ENCODE measurements at regions not wholly inside any gene's neighbourhood (a gene's known extent, or its start where the extent isn't known, plus 50 kb on each side); places are given as distances from the start of the nearest gene placed in this dataset.

GRCh38 chr18:26705757-26706156, 157.4 kb upstream of the KCTD1 start:
- H3K4me1 Mint-ChIP-seq, result peaks cover 4 to 10% of the 10 kb centered on the region in 2 donors
- peaks cover 0 to 4% (median 0%) of the 10 kb centered on the region in 3 donors for H3K36me3 Mint-ChIP-seq
- H3K4me3 Mint-ChIP-seq, result no peak overlapping the region
- no peak overlapping the region for H3K27ac Mint-ChIP-seq
- no peak for DNase-seq
- H3K27me3 Mint-ChIP-seq (ENCODE audit: low read depth in 3 of 3), result peaks cover 0 to 7% (median 2%) of the 10 kb centered on the region in 3 donors
- H3K9me3 Mint-ChIP-seq, result peaks cover 0 to 3% (median 0%) of the 10 kb centered on the region in 6 donors

GRCh38 chr18:26703170-26703930, 155.0 kb upstream of the KCTD1 start:
- peaks cover 0 to 3% (median 0%) of the 10 kb centered on the region in 3 donors for H3K27me3 Mint-ChIP-seq (ENCODE audit: low read depth in 3 of 3)
- no peaks in the 10 kb centered on the region for H3K4me1 Mint-ChIP-seq
- H3K27ac Mint-ChIP-seq, result no peak overlapping the region

GRCh38 chr18:26702086-26702485, 153.7 kb upstream of the KCTD1 start:
- H3K27ac Mint-ChIP-seq, result no peak overlapping the region
- H3K4me3 Mint-ChIP-seq, result no peak overlapping the region
- H3K27me3 Mint-ChIP-seq (ENCODE audit: low read depth in 3 of 3), result no peaks in the 10 kb centered on the region

More at GRCh38 chr18:26703170-26703930, 155.0 kb upstream of the KCTD1 start:
- Mint-ChIP-seq H3K4me3 (no peak overlapping the region), H3K9me3 (peaks cover 0 to 3% (median 0%) of the 10 kb centered on the region in 6 donors), H3K36me3 (peaks cover 0 to 4% (median 0%) of the 10 kb centered on the region in 3 donors)
- no peak for DNase-seq

GRCh38 chr18:26700728-26701127, 152.4 kb upstream of the KCTD1 start:
- Mint-ChIP-seq H3K27ac (no peak overlapping the region), H3K4me1 (no peaks in the 10 kb centered on the region), H3K4me3 (no peak overlapping the region), H3K36me3 (no peaks in the 10 kb centered on the region), H3K9me3 (peaks cover 0 to 6% (median 0%) of the 10 kb centered on the region in 6 donors), H3K27me3 (ENCODE audit: low read depth in 3 of 3) (peaks cover 0 to under 1% (median 0%) of the 10 kb centered on the region in 3 donors)
- DNase-seq, result no peak

More at GRCh38 chr18:26702086-26702485, 153.7 kb upstream of the KCTD1 start:
- no peaks in the 10 kb centered on the region for H3K4me1 Mint-ChIP-seq
- peaks cover 0 to 3% (median 0%) of the 10 kb centered on the region in 6 donors for H3K9me3 Mint-ChIP-seq
- no peak for DNase-seq
- H3K36me3 Mint-ChIP-seq, result peaks cover 0 to 4% (median 0%) of the 10 kb centered on the region in 3 donors

- peaks cover 0 to 6% (median 0%) of the 10 kb centered on the region in 6 donors for H3K9me3 Mint-ChIP-seq
- DNase-seq, result no peak
- H3K27me3 Mint-ChIP-seq (ENCODE audit: low read depth in 3 of 3), result peaks cover 0 to 2% (median 0%) of the 10 kb centered on the region in 3 donors
- no peaks in the 10 kb centered on the region for H3K36me3 Mint-ChIP-seq
- no peaks in the 10 kb centered on the region for H3K4me1 Mint-ChIP-seq
- no peak overlapping the region for H3K4me3 Mint-ChIP-seq
- no peak overlapping the region for H3K27ac Mint-ChIP-seq
These were observed 151.8 kb upstream of the KCTD1 start for GRCh38 chr18:26700201-26700600.

GRCh38 chr18:26697186-26697884, 149.0 kb upstream of the KCTD1 start:
- peaks cover 0 to 6% (median 0%) of the 10 kb centered on the region in 6 donors for H3K9me3 Mint-ChIP-seq
- H3K4me3 Mint-ChIP-seq, result no peak overlapping the region
- no peak for DNase-seq
- no peak overlapping the region for H3K27ac Mint-ChIP-seq
- H3K27me3 Mint-ChIP-seq (ENCODE audit: low read depth in 3 of 3), result peaks cover 0 to 2% (median 0%) of the 10 kb centered on the region in 3 donors
- H3K4me1 Mint-ChIP-seq, result no peaks in the 10 kb centered on the region
- no peaks in the 10 kb centered on the region for H3K36me3 Mint-ChIP-seq

GRCh38 chr18:26696786-26697185, 148.4 kb upstream of the KCTD1 start:
- Mint-ChIP-seq H3K36me3 (no peaks in the 10 kb centered on the region), H3K27ac (no peak overlapping the region), H3K4me1 (no peaks in the 10 kb centered on the region), H3K4me3 (no peak overlapping the region), H3K9me3 (peaks cover 0 to 6% (median 0%) of the 10 kb centered on the region in 6 donors), H3K27me3 (ENCODE audit: low read depth in 3 of 3) (peaks cover 0 to 2% (median 0%) of the 10 kb centered on the region in 3 donors)
- no peak for DNase-seq

- DNase-seq, result no peak
- peaks cover 0 to 2% (median 0%) of the 10 kb centered on the region in 3 donors for H3K27me3 Mint-ChIP-seq (ENCODE audit: low read depth in 3 of 3)
- no peaks in the 10 kb centered on the region for H3K36me3 Mint-ChIP-seq
- no peaks in the 10 kb centered on the region for H3K4me1 Mint-ChIP-seq
- peaks cover 0 to 6% (median 0%) of the 10 kb centered on the region in 6 donors for H3K9me3 Mint-ChIP-seq
- no peak overlapping the region for H3K27ac Mint-ChIP-seq
- H3K4me3 Mint-ChIP-seq, result no peak overlapping the region
These were observed 148.0 kb upstream of the KCTD1 start for GRCh38 chr18:26696308-26696707.

- DNase-seq, result no peak
- H3K4me3 Mint-ChIP-seq, result peak overlapping the region in 1 of 5 donors; percentile 42
- H3K4me1 Mint-ChIP-seq, result no peaks in the 10 kb centered on the region
- H3K27me3 Mint-ChIP-seq (ENCODE audit: low read depth in 3 of 3), result peaks cover 0 to 2% (median 0%) of the 10 kb centered on the region in 3 donors
- peaks cover 0 to 4% (median 0%) of the 10 kb centered on the region in 6 donors for H3K9me3 Mint-ChIP-seq
- no peaks in the 10 kb centered on the region for H3K36me3 Mint-ChIP-seq
- H3K27ac Mint-ChIP-seq, result no peak overlapping the region
These were observed 141.0 kb upstream of the KCTD1 start for GRCh38 chr18:26689226-26689879.

GRCh38 chr18:26686532-26686931, 138.2 kb upstream of the KCTD1 start:
- DNase-seq, result no peak
- H3K9me3 Mint-ChIP-seq, result peaks cover 0 to 4% (median 0%) of the 10 kb centered on the region in 6 donors
- peaks cover 0 to 2% (median 0%) of the 10 kb centered on the region in 3 donors for H3K27me3 Mint-ChIP-seq (ENCODE audit: low read depth in 3 of 3)
- H3K27ac Mint-ChIP-seq, result no peak overlapping the region
- no peaks in the 10 kb centered on the region for H3K4me1 Mint-ChIP-seq
- no peak overlapping the region for H3K4me3 Mint-ChIP-seq
- H3K36me3 Mint-ChIP-seq, result no peaks in the 10 kb centered on the region

GRCh38 chr18:26685438-26686157, 137.2 kb upstream of the KCTD1 start:
- DNase-seq, result no peak
- H3K36me3 Mint-ChIP-seq, result no peaks in the 10 kb centered on the region
- peaks cover 0 to 2% (median 0%) of the 10 kb centered on the region in 3 donors for H3K27me3 Mint-ChIP-seq (ENCODE audit: low read depth in 3 of 3)
- no peak overlapping the region for H3K4me3 Mint-ChIP-seq
- H3K4me1 Mint-ChIP-seq, result no peaks in the 10 kb centered on the region
- H3K9me3 Mint-ChIP-seq, result peaks cover 0 to 2% (median 0%) of the 10 kb centered on the region in 6 donors
- no peak overlapping the region for H3K27ac Mint-ChIP-seq

GRCh38 chr18:26677957-26678356, 129.6 kb upstream of the KCTD1 start:
- Mint-ChIP-seq H3K36me3 (no peaks in the 10 kb centered on the region), H3K4me1 (no peaks in the 10 kb centered on the region), H3K4me3 (no peak overlapping the region), H3K27ac (no peak overlapping the region), H3K27me3 (ENCODE audit: low read depth in 3 of 3) (peaks cover 0 to 3% (median 0%) of the 10 kb centered on the region in 3 donors), H3K9me3 (peaks cover 0 to 5% (median under 1%) of the 10 kb centered on the region in 6 donors)
- DNase-seq, result no peak

GRCh38 chr18:26667046-26667445, 118.7 kb upstream of the KCTD1 start:
- DNase-seq, result no peak
- Mint-ChIP-seq H3K4me3 (no peak overlapping the region), H3K27me3 (ENCODE audit: low read depth in 3 of 3) (peaks cover 0 to 7% (median 7%) of the 10 kb centered on the region in 3 donors), H3K4me1 (no peaks in the 10 kb centered on the region), H3K36me3 (no peaks in the 10 kb centered on the region), H3K9me3 (peaks cover 0 to 6% (median 0%) of the 10 kb centered on the region in 6 donors), H3K27ac (no peak overlapping the region)

Data from immature natural killer cell (primary cell).